Stimulated activated CD8-positive, alpha-beta memory T cell treated with anti-CD3 and anti-CD28 coated beads, Interleukin-4, amount 100 ng/mL, for 48 hours (primary cell): ENCODE measurements at regions not wholly inside any gene's neighbourhood (a gene's known extent, or its start where the extent isn't known, plus 50 kb on each side); places are given as distances from the start of the nearest gene placed in this dataset.

Experiments used
- DNase-seq: peaks from one replicate; pipeline ENCODE4 v3.0.0-alpha.2; 2020

GRCh38 chr17:69958063-69958462, 117.0 kb upstream of the KCNJ16 start:
- DNase-seq: no peak

- DNase-seq: no peak
Observed at GRCh38 chr17:69959283-69959682, 115.7 kb upstream of the KCNJ16 start.

GRCh38 chr17:69960755-69961154, 114.3 kb upstream of the KCNJ16 start:
- no peak for DNase-seq

- DNase-seq: no peak
Observed at GRCh38 chr17:69961501-69962145, 113.4 kb upstream of the KCNJ16 start.

- no peak for DNase-seq
Observed at GRCh38 chr17:69962436-69962995, 112.5 kb upstream of the KCNJ16 start.

GRCh38 chr17:69967910-69968411, 107.1 kb upstream of the KCNJ16 start:
- DNase-seq: no peak

- no peak for DNase-seq
Observed at GRCh38 chr17:69969897-69970296, 105.1 kb upstream of the KCNJ16 start.

- no peak for DNase-seq
Observed at GRCh38 chr17:69972251-69972650, 102.8 kb upstream of the KCNJ16 start.

GRCh38 chr17:69975808-69976207, 99.2 kb upstream of the KCNJ16 start:
- DNase-seq: no peak

GRCh38 chr17:69978056-69978646, 96.9 kb upstream of the KCNJ16 start:
- no peak for DNase-seq

- DNase-seq: no peak
Observed at GRCh38 chr17:69981441-69981840, 93.6 kb upstream of the KCNJ16 start.

- no peak for DNase-seq
Observed at GRCh38 chr17:69995476-69995875, 79.5 kb upstream of the KCNJ16 start.

GRCh38 chr17:69997332-69997731, 77.7 kb upstream of the KCNJ16 start:
- DNase-seq: no peak

GRCh38 chr17:69999253-69999652, 75.8 kb upstream of the KCNJ16 start:
- no peak for DNase-seq

GRCh38 chr17:70006159-70006558, 68.9 kb upstream of the KCNJ16 start:
- DNase-seq: no peak

GRCh38 chr17:70011750-70012149, 63.3 kb upstream of the KCNJ16 start:
- no peak for DNase-seq

GRCh38 chr17:70013911-70014310, 61.1 kb upstream of the KCNJ16 start:
- DNase-seq: no peak

GRCh38 chr17:70017112-70017511, 57.9 kb upstream of the KCNJ16 start:
- DNase-seq: no peak

GRCh38 chr17:70017941-70018340, 57.1 kb upstream of the KCNJ16 start:
- no peak for DNase-seq

GRCh38 chr17:70021726-70022125, 53.3 kb upstream of the KCNJ16 start:
- no peak for DNase-seq

- no peak for DNase-seq
Observed at GRCh38 chr17:70022175-70022574, 52.9 kb upstream of the KCNJ16 start.

- DNase-seq: no peak
Observed at GRCh38 chr17:70024253-70024652, 50.8 kb upstream of the KCNJ16 start.
